ENCODE measurements at regions not wholly inside any gene's neighbourhood (a gene's known extent, or its start where the extent isn't known, plus 50 kb on each side); places are given as distances from the start of the nearest gene placed in this dataset.

- TF ChIP-seq POLR2AphosphoS5 (IDR thresholded peaks at IDR 0.05; ENCODE audit: borderline replicate concordance, low read depth, low read length) (no peak), EZH2 (IDR thresholded peaks at IDR 0.05) (no peak)
Observed at GRCh38 chr14:105700622-105701288, 174.4 kb downstream of the TMEM121 start.

All from SK-N-MC (cell line).